ENCODE measurements at regions not wholly inside any gene's neighbourhood (a gene's known extent, or its start where the extent isn't known, plus 50 kb on each side); places are given as distances from the start of the nearest gene placed in this dataset.

DNA sequence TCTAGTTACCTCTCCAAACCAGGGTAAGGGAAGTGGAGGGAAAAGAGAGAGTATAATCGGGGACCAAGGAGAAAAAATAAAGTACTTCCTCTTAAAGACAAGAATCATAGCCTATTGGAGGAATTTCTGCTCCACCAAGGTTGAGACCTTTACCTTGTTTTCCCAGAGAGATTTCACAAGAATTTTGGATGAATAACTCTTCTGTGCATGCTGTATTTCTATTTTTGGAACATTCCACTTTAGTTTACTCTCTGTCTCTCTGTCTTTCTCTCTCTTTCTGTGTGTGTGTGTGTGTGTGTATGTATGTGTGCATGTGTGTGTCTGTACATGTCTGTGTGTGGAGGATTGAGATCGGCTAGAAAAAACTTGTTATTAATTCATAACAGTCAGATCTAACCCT, 318.4 kb upstream of the RGS18 start:
- TF ChIP-seq EZH2phosphoT487 (IDR thresholded peaks at IDR 0.05; ENCODE audit: borderline replicate concordance, low read length), result no peak
- TF ChIP-seq, protein P1, sequence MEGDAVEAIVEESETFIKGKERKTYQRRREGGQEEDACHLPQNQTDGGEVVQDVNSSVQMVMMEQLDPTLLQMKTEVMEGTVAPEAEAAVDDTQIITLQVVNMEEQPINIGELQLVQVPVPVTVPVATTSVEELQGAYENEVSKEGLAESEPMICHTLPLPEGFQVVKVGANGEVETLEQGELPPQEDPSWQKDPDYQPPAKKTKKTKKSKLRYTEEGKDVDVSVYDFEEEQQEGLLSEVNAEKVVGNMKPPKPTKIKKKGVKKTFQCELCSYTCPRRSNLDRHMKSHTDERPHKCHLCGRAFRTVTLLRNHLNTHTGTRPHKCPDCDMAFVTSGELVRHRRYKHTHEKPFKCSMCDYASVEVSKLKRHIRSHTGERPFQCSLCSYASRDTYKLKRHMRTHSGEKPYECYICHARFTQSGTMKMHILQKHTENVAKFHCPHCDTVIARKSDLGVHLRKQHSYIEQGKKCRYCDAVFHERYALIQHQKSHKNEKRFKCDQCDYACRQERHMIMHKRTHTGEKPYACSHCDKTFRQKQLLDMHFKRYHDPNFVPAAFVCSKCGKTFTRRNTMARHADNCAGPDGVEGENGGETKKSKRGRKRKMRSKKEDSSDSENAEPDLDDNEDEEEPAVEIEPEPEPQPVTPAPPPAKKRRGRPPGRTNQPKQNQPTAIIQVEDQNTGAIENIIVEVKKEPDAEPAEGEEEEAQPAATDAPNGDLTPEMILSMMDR (IDR thresholded peaks at IDR 0.05; ENCODE audit: low read depth, low read length, poor library complexity, severe bottlenecking), result no peak
